HUES64 (cell line): ENCODE measurements at regions not wholly inside any gene's neighbourhood (a gene's known extent, or its start where the extent isn't known, plus 50 kb on each side); places are given as distances from the start of the nearest gene placed in this dataset.

Experiments used
- H3K27ac ChIP-seq: 2 replicates; pipeline ENCODE4 v1.7.0; 2013; ENCODE audit warnings: low read depth, low read length, inconsistent platforms
- H3K27me3 ChIP-seq: 2 replicates; pipeline ENCODE4 v1.6.1; 2013; ENCODE audit warnings: mild to moderate bottlenecking, low read length; ENCODE audit not compliant: insufficient read depth
- H3K36me3 ChIP-seq: 2 replicates; pipeline ENCODE4 v1.6.1; 2013; ENCODE audit warnings: mild to moderate bottlenecking, low read length; ENCODE audit not compliant: insufficient read depth
- H3K4me1 ChIP-seq: 2 replicates; pipeline ENCODE4 v1.6.1; 2013; ENCODE audit warnings: mild to moderate bottlenecking, low read length, moderate library complexity; ENCODE audit not compliant: insufficient read depth
- H3K4me3 ChIP-seq: 2 replicates; pipeline ENCODE4 v1.5.1; 2013; ENCODE audit warnings: mild to moderate bottlenecking, low read length, moderate library complexity
- H3K9ac ChIP-seq: 2 replicates; pipeline ENCODE4 v1.6.1; 2013; ENCODE audit warnings: mild to moderate bottlenecking, low read depth, low read length
- H3K9me3 ChIP-seq: 2 replicates; pipeline ENCODE4 v1.6.1; 2013; ENCODE audit warnings: low read depth, low read length; ENCODE audit not compliant: insufficient read depth
- WGBS: fragments of 150-250, 120-280 bp; methylation state at CpG from one replicate; pipeline ENCODE4 v1.1.7; 2013; ENCODE audit warnings: missing lambda C conversion rate; 5-methylcytosine and 5-hydroxymethylcytosine counted together

DNA sequence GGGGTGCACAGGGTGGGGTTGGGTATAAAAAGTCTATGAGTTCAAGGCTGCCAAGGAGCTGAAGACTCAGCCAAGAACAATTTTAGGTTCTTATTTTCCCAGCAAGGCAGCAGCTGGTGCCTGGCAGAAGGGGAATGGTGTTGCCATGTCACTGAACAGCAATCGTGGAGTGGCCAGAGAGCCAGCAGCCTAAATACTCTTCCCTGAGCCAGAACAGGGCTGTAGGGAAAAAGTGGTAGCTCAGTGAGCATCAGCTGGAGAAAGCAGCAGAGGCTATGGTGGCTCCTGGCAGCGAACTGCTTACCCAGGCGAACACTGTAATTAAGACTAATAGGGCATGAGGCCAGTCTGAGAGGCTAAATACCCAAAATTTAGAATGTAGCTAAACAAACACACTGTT, 334.9 kb downstream of the RMST start:
- WGBS: 92% methylated on average over 3 of the region's 3 CpGs
- peaks cover 8% of the 10 kb centered on the region for H3K9me3 ChIP-seq
- peaks cover 6% of the 10 kb centered on the region; the same call in 1 of the 2 replicates for H3K4me1 ChIP-seq
- H3K36me3 ChIP-seq: no peaks in the 10 kb centered on the region
- no peaks in the 10 kb centered on the region for H3K27me3 ChIP-seq
- H3K27ac ChIP-seq: no peak overlapping the region
- H3K9ac ChIP-seq: no peak overlapping the region
- no peak overlapping the region for H3K4me3 ChIP-seq

DNA sequence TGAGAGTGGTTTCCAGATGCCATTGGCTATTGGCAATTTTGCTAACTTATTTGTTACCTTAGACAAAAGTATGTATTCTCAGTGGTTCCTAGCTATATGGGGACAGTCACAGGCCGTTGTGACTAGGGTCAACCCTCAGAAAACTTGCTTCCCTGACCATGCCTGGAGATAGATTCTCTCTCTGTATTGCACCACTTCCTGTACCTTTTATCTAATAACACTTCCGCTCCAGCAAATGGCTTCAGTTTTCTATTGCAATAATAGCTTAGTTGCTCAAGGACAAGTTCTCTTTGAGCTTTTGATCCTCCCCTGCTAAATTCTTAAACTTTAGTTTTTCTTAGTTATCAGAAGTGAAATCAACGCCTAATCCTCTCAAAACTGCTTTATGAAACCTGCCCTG, 338.0 kb downstream of the RMST start:
- 95% methylated on average over 3 of the region's 3 CpGs for WGBS
- H3K27me3 ChIP-seq: no peaks in the 10 kb centered on the region

DNA sequence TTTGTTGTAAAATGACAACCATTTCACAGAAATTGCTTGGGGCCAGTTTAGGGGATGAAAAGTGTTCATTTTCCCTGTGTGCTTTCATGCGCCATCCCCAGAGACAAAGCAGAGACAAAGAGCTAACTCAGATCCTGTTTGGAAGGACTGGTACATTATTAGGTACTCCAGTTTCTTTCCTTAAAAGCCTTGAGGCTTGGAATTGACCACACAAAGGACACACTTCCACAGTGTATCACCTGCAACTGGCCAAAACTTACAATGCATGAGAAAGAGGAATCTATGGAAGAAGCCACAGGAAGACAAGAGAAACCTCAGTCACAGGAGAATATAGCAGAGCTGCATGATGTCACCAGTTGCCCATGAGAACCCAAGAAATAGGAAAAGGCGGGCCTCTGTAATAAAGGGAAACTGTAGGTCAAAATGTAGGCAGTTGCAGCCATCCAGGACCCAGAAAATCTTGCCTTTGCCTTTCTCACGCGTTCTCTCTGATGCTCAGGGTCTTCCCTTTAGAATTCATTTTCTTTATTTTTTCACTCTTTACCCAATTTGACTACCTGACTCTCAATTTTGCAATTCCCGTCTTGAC, 339.0 kb downstream of the RMST start:
- no peaks in the 10 kb centered on the region for H3K27me3 ChIP-seq
- WGBS: 91% methylated on average over 5 of the region's 5 CpGs

More for the DNA sequence above, 338.0 kb downstream of the RMST start:
- no peaks in the 10 kb centered on the region for H3K36me3 ChIP-seq
- H3K9me3 ChIP-seq: no peaks in the 10 kb centered on the region
- no peak overlapping the region for H3K9ac ChIP-seq
- peaks cover 16% of the 10 kb centered on the region for H3K4me1 ChIP-seq
- H3K27ac ChIP-seq: no peak overlapping the region
- H3K4me3 ChIP-seq: no peak overlapping the region

GRCh38 chr12:97805146-97805545, 342.5 kb downstream of the RMST start:
- Histone ChIP-seq H3K9ac (no peak overlapping the region), H3K4me3 (no peak overlapping the region), H3K27me3 (no peaks in the 10 kb centered on the region), H3K4me1 (peaks cover 16% of the 10 kb centered on the region), H3K27ac (no peak overlapping the region), H3K9me3 (no peaks in the 10 kb centered on the region), H3K36me3 (no peaks in the 10 kb centered on the region)
- 78% methylated on average over 8 of the region's 8 CpGs for WGBS

More for the DNA sequence above, 339.0 kb downstream of the RMST start:
- Histone ChIP-seq H3K27ac (no peak overlapping the region), H3K4me1 (peaks cover 16% of the 10 kb centered on the region), H3K4me3 (no peak overlapping the region), H3K9me3 (no peaks in the 10 kb centered on the region), H3K36me3 (no peaks in the 10 kb centered on the region), H3K9ac (no peak overlapping the region)

GRCh38 chr12:97813301-97813700, 350.7 kb downstream of the RMST start:
- no peak overlapping the region for H3K4me3 ChIP-seq
- whole genome bisulfite sequencing: 91% methylated on average over 1 of the region's 2 CpGs
- H3K36me3 ChIP-seq: no peaks in the 10 kb centered on the region
- no peak overlapping the region for H3K27ac ChIP-seq
- H3K27me3 ChIP-seq: no peaks in the 10 kb centered on the region
- H3K9ac ChIP-seq: no peak overlapping the region
- no peaks in the 10 kb centered on the region for H3K4me1 ChIP-seq
- no peaks in the 10 kb centered on the region for H3K9me3 ChIP-seq

DNA sequence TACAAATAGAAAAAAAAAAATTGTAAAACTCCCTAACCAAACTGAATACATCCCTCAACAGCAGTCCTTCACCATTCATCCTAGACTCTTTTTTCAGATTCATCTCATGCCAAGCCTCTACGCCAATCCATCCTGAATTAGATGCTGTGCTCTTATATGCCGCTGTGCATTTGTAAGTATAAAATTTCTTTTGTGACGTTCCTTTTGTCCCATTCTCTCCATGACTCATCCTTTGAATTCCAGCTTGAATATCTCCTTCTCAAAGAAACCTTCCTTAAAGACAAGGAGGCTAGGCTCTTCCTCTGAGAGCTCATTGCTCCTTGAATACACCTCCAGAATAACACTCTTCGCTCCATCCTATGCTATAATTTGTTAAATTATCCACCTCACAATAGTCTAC, 359.2 kb downstream of the RMST start:
- 88% methylated on average over 4 of the region's 4 CpGs for WGBS
- H3K4me1 ChIP-seq: no peaks in the 10 kb centered on the region
- no peaks in the 10 kb centered on the region for H3K9me3 ChIP-seq
- H3K36me3 ChIP-seq: no peaks in the 10 kb centered on the region
- no peak overlapping the region for H3K27ac ChIP-seq
- no peak overlapping the region for H3K4me3 ChIP-seq
- H3K9ac ChIP-seq: no peak overlapping the region
- no peaks in the 10 kb centered on the region for H3K27me3 ChIP-seq

DNA sequence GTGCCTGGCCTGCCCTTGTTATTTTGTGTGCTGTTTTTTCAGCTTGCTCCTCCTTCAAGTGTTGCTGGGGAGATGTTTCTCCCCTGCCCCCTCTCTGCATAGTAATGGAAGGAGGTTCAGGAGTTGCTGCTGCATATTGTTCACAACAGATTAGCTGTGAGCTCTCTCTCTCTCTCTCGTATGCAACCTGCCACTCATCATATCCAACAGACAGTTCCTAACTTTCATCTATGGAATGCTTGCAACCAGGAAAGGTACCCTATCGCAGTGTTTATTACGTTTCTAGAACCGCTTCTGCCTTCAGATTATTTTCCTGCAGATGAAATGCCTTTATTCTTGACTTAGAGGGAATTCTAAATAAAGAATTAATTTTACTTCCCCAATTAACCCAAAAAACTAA, 372.9 kb downstream of the RMST start:
- H3K4me3 ChIP-seq: no peak overlapping the region
- H3K36me3 ChIP-seq: no peaks in the 10 kb centered on the region
- H3K4me1 ChIP-seq: peaks cover 12% of the 10 kb centered on the region
- no peak overlapping the region for H3K9ac ChIP-seq
- no peaks in the 10 kb centered on the region for H3K9me3 ChIP-seq
- 89% methylated on average over 4 of the region's 4 CpGs for WGBS
- H3K27me3 ChIP-seq: no peaks in the 10 kb centered on the region
- H3K27ac ChIP-seq: no peak overlapping the region

- Histone ChIP-seq H3K9ac (no peak overlapping the region), H3K27me3 (no peaks in the 10 kb centered on the region), H3K4me1 (peaks cover 12% of the 10 kb centered on the region), H3K36me3 (no peaks in the 10 kb centered on the region), H3K9me3 (no peaks in the 10 kb centered on the region), H3K4me3 (no peak overlapping the region), H3K27ac (no peak overlapping the region)
Measured at GRCh38 chr12:97837401-97837800, 374.8 kb downstream of the RMST start.

GRCh38 chr12:97848051-97848450, 385.4 kb downstream of the RMST start:
- no peaks in the 10 kb centered on the region for H3K36me3 ChIP-seq
- no peaks in the 10 kb centered on the region for H3K9me3 ChIP-seq
- H3K4me1 ChIP-seq: no peaks in the 10 kb centered on the region
- no peaks in the 10 kb centered on the region for H3K27me3 ChIP-seq
- H3K27ac ChIP-seq: no peak overlapping the region
- H3K9ac ChIP-seq: no peak overlapping the region
- H3K4me3 ChIP-seq: no peak overlapping the region
- WGBS: 73% methylated on average over 2 of the region's 2 CpGs

GRCh38 chr12:97854477-97854876, 391.9 kb downstream of the RMST start:
- no peak overlapping the region for H3K27ac ChIP-seq
- no peaks in the 10 kb centered on the region for H3K27me3 ChIP-seq
- H3K4me1 ChIP-seq: no peaks in the 10 kb centered on the region
- H3K4me3 ChIP-seq: no peak overlapping the region
- 100% methylated on average over 1 of the region's 1 CpG for WGBS
- no peak overlapping the region for H3K9ac ChIP-seq
- no peaks in the 10 kb centered on the region for H3K9me3 ChIP-seq
- H3K36me3 ChIP-seq: no peaks in the 10 kb centered on the region

DNA sequence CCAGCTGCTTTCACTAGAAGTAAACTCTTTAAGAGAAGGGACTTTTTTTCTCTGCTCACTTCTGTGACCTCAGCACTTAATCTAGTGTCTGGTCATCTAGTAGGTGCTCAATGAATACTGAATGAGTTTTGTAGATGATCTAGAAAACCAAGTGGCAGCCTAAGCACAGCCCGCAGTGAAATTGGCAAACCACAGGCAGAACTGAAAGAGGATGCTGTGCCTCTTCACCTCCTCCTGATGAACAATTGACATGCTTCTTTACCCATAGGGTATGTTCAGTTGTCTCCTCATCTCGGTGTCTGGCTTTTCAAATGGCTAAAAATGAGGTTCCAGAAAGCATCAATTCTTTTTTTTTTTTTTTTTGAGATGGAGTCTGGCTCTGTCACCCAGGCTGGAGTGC, 399.5 kb downstream of the RMST start:
- Histone ChIP-seq H3K36me3 (no peaks in the 10 kb centered on the region), H3K9ac (no peak overlapping the region), H3K9me3 (no peaks in the 10 kb centered on the region), H3K4me1 (no peaks in the 10 kb centered on the region), H3K27ac (no peak overlapping the region), H3K27me3 (no peaks in the 10 kb centered on the region), H3K4me3 (no peak overlapping the region)
- 47% methylated on average over 2 of the region's 2 CpGs for WGBS

DNA sequence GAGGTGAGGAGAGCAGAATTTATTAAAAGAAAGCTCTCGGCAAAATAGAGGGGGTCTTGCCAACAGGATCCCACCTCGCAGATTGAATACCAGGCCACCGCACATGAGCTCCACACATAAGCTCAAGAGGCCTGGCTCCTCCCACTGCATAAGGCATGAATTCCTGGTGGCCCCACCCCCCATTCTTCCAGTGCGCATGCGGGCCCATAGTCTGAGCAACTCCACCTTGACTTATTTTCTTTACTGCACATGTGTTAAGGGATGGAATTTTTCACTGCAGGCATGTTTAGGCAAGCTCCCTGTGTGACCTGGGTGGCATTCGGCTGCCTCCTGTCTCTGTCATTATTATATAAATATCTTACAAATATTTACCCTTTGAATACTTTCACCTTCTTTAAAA, 412.5 kb downstream of the RMST start:
- H3K27ac ChIP-seq: no peak overlapping the region
- WGBS: 93% methylated on average over 6 of the region's 6 CpGs
- H3K9ac ChIP-seq: no peak overlapping the region

More for the DNA sequence above, 412.5 kb downstream of the RMST start:
- Histone ChIP-seq H3K4me1 (no peaks in the 10 kb centered on the region), H3K9me3 (no peaks in the 10 kb centered on the region), H3K4me3 (no peak overlapping the region), H3K36me3 (no peaks in the 10 kb centered on the region), H3K27me3 (no peaks in the 10 kb centered on the region)
